ENCODE measurements at regions not wholly inside any gene's neighbourhood (a gene's known extent, or its start where the extent isn't known, plus 50 kb on each side); places are given as distances from the start of the nearest gene placed in this dataset.
"Not testable (repeated sequence)": the region's sequence is repeated elsewhere in the genome, so short reads cannot be mapped to it uniquely, and the experiment has no call there.

DNA sequence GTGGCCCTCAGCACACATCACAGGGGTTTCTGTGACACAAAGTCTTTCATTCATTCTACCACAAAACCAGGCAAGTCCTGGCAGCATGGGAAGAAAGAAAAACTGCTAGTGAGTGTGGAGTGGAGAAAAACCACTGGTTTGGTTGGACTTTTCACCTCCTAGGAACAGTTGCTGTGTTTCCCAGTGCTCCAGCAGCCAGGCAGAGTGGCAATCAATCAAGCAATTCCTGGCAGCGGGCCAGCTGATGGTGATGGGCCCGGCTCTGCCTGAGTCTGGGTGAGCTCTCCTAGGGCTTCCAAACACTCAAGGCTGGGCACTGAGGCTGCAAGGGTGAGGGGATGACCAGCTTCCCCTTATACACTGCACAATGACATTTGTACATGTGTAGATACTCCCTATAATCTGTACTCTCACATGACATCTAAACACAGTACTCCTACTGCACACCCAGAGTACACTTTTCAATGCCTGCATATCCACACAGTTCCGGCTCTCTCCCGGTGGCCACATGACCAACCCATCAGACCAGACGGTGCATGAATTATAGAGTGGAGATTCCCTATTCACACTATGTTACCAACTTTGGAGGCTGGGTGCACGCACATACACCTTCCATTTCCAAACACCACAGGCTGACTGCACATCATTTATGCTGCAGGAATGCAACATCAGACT lies 156.6 kb downstream of the UNC5CL start:
- no peak for DNase-seq

DNA sequence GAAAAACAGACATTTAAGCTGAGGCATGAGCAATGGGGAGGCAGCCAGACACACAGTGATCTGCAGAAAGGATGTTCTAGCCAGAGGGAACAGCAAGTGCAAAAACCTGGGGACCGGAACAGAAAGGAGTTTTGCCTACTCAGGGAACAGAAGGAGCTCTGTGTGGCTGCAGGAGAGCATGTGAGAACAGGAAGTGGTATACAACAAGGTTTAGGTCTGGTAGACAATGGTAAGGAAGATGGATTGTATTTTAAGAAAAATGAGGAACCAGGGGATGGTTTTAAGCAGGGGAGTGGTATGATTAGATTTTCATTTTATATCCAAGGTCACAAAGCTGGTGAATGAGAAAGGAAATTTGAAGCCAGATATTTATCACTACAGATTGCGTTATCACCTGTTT lies 157.5 kb downstream of the UNC5CL start:
- DNase-seq: no peak

DNA sequence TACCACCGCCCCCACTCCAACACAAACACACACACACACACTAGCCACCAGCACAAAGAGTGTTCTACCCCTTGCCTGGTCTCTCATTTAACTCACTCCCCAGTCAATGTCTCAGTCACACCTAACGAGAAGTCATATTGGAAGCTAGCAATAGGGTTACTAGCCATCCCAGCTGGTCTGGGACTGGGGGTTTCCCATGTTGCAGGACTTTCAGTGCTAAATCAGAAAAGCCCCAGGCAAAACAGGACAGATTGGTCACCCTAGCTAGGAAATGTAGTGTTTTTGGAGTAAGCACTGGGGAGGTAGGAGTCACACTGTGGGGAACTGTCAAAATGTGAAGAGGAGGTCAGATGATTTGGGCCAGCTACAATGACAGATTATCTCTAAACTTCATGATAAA lies 158.1 kb downstream of the UNC5CL start:
- no peak for DNase-seq

DNA sequence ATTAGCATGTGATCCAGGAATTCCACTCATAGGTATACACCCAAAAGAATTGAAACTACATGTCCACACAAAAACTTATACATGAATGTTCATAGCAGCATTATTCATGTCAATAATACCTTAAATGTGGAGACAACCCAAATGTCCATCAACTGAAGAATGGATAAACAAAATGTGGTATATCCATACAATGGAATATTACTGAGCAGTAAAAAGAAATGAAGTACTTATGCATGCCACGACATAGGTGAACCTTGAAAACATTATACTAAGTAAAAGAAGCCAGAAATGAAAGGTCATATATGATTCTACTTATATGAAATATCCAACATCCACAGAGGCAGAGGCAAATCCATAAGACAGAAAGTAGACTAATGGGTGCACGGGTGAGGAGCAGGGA lies 159.9 kb downstream of the UNC5CL start:
- no peak for DNase-seq

DNA sequence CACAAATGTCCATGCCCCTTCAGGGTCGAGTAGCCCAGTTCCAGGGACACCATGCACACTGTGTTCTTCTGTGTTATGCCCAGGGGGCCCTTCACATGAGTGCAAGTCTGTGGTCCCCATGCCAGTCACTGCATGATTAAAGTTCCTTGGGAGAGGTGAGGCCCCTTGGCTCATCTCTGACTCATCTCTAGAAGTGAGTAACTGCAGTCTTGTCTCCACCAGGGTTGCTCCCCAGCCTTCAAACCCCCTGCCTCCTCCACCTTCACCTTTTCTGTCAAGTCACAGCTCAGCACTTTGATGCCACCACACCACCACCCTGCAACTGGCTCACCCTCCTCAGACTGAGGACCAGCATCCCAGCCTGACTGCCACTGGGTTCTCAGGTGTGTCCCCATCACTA lies 161.7 kb downstream of the UNC5CL start:
- peak; percentile 58 for DNase-seq

DNA sequence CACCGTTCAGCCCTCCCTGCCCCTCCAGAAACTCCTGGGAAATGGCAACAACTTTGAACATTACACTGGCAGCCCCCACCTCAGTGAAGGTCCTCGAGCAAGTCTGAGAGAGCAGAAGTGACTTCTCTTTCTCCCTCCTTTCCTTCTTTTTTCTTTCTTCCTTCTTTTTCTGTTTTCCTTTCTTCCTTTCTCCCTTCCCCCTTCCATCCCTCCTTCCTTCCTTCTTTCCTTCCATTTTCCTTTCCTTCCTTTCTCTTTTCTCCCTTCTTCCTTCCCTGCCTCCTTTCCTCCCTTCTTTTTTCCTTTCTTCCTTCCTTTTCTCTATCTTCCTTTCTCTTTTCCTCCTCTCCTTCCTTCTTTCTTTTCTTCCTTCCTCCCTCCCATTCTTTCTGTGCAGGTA lies 162.7 kb downstream of the UNC5CL start:
- no peak for DNase-seq

DNA sequence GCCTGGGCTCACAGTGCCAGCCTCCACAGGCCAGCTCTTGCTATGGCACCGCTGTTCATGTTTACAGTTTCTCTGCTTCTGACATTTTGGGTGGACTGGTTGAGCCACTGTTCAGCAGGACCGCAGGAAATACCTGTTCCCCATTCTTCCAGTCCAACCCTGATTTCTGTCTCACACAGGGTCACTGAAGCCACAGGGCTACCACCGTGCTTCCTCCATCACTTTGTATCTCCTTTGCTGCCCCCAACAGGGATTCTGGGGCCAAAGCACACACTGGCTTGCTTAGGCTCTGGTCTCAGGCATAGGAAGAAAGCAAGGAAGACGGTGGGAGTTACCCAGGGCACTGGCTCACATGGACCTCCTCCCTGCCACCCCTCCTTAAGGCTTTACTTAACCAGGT lies 164.5 kb downstream of the UNC5CL start:
- DNase-seq: no peak

DNA sequence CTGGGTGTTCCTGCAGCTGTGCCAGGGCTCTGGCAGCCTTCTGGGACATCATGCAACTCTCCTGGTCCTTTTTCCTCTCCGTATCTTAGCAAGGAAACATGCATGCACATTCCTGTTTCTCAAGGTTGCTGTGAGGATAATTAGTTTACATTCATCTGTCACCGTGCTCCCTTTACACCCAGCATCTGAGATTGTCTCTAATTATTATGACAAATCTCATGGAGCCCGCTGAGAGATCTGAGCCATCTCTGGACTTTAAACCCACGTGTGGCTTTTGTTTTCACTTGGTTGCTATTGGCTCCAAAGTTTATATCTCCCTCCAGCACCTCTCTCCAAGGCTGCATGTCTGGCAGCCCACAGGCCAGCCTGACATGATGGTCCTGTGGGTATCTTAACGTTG lies 167.6 kb downstream of the UNC5CL start:
- no peak for DNase-seq

DNA sequence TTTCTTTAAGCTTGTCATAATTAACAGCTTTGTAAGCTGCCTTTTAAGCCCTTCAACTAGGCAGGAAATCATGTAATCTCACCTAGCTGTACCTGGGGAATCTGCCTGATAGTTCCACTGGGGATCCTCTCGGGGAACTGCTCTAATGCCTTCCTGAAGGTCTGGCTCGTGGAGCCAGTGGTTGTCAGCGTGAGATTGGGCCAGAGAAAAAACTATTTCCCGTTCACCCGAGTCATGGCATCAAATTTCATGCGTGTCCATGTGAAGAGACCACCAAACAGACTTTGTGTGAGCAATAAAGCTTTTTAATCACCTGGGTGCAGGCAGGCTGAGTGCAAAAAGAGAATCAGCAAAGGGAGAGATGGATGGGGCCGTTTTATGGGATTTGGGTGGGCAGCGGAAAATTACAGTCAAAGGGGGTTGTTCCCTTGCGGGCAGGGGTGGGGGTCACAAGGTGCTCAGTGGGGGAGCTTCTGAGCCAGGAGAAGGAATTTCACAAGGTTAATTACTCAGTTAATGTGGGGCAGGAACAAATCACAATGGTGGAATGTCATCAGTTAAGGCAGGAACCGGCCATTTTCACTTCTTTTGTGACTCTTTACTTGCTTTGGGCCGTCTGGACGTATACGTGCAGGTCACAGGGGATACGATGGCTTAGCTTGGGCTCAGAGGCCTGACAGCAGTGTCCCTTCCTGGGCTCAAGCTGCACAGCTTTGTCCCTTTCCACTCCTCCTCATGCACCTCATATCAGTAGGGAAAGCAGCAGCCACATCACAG lies 170.7 kb downstream of the UNC5CL start:
- not testable (repeated sequence) for DNase-seq

DNA sequence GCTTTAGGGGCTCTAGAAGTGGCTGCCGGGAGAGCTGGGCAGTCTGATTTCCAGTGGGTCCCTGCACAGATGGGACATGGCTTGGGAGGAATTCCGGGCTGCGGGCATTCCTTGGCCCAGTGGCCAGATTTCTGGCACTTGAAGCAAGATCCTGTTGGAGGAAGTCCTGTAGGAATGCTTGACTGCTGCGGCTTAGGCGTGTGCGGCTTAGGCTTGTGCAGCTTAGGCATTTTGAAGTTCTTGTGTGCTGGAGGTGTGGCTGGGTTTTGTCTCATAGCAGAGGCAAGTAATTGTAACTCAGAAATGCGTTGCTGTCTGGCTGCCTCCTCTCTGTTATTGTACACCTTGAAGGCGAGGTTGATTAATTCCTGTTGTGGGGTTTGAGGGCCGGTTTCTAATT lies 171.5 kb downstream of the UNC5CL start:
- DNase-seq: not testable (repeated sequence)

DNA sequence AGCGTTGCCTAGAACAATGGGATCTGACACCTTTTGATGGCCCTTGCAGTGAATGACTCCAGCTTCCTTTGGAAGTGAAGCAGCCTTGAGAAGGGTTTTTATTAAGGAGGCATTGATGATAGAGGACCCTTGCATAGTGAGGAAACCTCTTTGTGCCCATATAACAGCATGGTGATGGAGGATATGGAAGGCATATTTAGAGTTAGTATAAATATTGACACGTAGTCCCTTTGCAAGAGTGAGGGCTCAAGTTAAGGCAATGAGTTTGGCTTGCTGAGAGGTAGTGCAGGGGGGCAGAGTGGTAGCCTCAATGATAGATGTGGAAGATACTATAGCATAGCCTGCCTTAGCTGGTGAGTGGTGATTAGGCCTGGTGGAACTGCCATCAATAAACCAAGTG lies 173.8 kb downstream of the UNC5CL start:
- DNase-seq: not testable (repeated sequence)

DNA sequence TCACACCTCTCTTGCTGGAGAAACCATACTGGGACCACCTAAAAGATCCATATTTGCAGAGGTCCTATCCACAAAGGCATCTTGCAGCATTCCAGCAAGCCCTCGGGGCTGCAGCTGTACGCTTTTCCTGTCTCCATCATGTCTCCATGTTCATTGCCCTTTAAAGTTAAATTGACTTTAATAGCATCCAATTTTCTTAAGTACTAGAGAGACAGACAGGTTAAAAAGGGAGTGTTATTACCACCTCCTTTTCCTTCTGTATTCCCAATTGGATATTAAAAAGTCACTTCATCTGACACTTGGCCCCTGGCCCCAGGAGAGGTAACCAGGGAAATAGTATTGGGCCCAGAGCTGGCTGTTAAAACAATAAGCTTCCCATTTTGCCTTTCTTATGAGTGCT lies 178.6 kb downstream of the UNC5CL start:
- DNase-seq: no peak

DNA sequence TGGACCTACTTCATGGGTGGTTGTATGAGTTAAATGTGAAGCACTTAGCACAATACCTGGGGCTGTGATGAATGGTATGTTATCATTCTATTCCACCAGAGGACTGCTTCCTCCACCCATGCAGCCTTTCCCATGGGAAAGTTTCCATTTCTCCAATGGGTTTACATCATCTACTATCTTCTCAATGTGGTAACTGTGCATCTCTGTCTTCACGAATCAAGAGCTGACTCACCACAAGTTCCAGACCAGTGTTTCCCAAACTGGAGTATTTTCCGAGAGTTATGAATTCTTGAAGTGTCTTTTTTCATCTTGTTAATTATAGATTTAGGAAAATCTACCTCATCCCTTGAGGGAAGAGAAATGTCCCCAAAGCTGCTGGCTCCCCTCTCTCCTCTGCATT lies 182.8 kb downstream of the UNC5CL start:
- no peak for DNase-seq

DNA sequence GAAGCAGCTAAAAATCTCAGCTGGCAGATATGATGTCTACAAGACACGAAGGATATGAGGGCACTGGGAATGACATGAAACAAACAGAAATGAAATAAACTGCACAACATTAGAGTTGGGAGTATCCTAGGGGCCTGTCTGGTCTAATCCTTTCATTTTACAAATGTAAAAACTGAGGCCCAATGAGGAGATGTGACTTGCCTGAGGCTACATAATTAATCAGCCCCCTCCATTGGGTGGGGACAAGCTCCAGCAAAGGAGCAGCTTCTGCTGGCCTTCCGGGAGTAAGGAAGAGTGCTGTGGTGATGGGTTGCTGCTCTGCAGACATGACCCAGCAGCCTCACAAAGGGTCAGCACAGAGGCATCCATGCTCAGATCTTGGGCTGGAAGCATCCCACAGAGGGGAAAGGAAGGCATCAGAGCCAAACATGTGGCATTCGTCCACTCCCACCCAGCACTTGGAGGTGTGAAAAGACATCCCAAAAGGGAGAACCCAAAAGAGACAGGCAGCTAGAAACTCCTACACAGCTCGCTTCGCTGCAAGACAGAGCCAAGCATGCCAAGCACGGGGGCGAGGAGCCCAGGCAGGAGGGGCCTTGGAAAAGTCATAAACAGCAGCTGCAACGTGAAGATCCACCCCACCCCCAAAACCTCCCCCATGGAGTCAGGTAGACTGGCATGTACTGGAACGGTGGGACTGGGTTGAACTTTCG lies 183.7 kb downstream of the UNC5CL start:
- DNase-seq: no peak

DNA sequence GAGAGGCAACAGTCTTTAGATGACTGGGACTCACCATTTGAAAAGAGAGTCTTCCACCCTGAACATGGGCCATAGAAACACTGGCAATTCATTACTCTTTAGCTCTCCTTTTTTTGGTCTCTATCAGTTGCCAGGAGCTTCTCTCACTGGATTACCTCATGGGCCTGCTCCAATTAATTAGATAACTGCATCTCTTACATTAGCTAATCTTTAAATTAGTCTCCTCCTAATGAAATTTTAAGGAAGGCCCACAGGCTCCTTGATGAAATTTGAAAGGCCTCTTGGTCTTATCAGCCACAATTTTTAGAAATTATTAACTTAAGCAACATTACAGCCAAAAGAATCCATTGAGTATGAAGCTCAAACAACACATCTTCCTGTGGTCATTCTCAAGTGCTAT lies 184.4 kb downstream of the UNC5CL start:
- no peak for DNase-seq

DNA sequence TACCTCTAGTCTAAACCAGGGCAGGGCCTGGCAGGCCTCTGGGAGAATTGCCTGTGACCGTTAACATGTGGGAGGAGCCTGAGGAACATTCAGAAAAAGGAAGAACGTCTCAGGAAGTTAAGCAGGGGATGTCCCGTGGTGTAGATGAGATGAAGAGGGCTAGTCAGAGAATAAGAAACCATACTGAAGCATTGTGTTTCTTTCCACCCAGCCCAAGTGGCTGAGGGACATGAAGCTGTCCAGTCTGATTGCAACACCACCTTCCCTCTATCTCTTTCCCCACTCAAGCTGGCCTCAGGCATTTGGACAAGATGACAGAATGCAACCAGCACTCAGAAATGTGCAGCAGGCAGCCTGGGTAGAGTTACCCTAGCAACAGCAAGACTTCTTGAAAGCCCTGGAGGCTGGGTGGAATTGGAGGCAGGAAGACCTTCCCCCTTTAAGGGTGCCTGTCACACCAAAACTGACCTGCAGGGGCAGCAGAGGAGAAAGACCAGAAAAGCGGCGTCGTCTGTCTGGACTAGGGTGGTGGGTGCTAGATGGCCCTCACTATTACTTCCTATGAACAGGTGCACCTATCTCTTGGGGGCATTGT lies 186.1 kb downstream of the UNC5CL start:
- DNase-seq: peak; percentile 50

DNA sequence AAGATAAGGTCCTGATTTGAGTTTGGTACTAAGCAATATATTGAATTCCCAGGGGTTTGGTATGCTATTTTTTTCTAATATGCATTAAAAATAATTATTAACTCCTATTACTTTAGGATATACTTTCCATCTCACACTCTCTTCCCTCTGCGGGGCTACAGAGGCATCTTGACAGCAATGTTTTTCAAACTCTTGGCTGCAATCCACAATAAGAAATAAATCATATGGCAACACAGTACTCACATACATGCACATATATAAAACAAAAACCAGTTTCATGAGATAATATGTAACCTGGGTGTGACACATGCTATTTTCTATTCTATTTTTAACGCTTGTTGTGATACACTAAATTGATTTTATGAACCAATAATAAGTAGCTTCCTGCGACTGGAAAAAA lies 189.5 kb downstream of the UNC5CL start:
- no peak for DNase-seq

DNA sequence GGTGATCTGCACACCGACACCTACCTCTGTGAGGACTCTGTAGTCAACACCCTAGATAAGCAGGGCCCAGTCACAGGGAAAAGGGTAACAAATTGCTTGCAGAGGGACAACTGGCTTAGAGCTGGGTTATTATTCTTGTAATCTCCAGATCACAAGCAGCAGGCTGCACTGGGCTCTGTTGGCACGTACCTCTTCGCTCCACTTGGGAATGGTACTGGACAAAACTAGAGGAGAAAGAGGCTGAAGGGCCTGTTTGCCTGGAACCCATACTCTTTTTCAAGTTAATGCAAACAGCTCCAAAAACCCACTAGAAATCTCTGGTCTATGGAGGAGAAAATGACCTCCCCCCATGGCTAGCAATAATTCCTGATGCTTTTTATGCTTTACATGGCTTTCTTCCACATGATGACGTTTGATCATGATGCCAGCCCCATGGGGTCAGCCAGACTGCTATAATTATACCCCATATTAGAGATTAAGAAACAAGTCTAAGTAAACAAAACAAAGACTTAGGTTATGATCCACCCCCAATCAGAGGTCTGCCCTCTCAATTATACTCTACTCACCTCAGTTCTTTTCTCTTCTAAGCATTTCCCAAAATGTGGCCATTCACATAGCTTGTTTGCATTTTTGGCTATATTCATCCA lies 190.0 kb downstream of the UNC5CL start:
- no peak for DNase-seq

DNA sequence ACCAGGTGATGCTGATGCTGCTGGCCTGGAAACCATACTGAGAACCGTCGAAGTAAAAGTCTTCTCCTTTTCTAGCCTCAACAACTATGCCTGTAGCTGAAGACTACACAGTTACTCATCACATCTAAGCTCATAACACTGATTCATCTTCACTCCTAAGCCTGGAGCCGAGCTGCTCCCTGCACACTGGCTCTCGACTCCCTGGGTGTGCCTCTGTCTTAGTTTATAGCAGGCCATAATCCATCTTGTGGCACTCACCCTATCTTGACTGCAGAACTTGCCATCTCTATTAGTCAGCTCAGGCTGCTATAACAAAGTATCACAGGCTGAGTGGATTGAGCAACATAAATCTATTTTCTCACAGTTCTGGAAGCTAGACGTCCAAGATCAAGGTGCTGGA lies 191.0 kb downstream of the UNC5CL start:
- no peak for DNase-seq

DNA sequence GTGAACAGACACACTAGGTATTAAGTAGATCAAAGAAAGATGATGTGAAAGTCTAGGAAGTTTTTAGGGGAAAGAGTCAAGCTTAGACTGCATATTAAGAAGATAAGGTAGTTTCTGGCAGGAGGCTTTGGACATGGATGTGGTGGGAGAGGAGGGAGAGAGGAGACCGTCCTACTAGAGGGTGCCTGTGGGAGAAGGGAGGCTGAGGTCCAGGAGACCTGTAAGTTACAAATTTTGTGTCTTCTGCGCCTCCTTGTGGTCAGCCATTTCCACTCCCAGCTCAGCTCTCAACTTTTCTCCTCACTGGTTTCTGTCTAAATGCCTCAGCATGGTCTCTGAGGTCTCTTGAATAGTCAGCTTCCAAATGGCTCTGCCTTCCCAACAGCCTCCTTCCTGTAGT lies 193.5 kb downstream of the UNC5CL start:
- DNase-seq: peak; percentile 35

DNA sequence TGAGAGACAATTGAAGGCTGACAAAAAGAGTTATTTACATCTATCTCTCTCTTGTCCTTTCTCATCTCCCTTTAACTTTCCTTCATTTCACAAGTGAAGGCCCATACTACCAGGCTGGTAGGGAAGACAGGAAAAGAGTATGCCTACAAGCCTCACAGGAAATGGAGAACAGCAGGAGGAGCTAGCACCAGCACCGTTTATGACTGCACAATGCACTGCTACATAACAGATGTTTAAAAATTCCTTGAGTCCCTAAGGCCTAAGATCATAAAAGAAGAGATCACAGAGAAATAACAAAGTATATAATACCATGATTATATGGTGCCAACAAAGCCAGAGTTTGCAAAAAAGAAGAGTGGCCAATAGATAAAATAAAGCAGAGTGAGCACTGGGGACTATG lies 194.8 kb downstream of the UNC5CL start:
- no peak for DNase-seq

DNA sequence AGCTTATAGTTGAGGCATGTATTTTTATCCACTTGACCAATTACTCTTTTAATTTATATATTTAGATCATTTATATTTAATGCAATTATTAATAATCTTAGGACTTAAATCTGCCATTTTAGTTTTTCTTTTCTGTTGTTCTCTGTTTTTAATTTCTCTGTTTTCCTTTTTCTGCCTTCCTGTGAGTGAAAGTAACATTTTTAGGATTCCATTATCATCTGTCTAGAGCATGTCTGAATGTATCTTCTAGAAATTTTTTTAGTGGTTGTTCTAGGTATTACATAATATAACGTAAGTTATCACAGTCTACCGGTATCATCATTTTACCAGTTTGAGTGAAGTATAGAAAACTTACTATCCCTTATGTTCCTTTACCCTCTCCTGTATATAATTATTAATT lies 197.3 kb downstream of the UNC5CL start:
- DNase-seq: no peak

DNA sequence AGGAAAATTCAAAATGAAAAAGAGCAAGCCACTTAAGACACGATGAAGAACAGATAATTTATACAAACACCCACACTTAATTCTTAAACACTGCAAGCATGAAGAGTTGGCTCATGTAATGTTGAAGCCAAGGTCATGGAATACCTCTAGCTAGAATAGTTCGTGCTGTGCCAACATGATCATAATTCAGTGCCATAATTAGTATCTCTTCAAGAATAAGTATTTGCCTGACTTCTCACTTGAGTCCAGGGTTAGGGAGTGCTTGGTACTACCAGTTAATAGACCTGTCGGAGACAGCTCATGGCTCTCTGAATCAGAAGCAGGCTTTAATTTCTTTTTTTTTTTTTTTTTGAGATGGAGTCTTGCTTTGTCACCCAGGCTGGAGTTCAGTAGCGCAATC lies 206.3 kb downstream of the UNC5CL start:
- DNase-seq: no peak
